ENCODE measurements at regions not wholly inside any gene's neighbourhood (a gene's known extent, or its start where the extent isn't known, plus 50 kb on each side); places are given as distances from the start of the nearest gene placed in this dataset.

DNA sequence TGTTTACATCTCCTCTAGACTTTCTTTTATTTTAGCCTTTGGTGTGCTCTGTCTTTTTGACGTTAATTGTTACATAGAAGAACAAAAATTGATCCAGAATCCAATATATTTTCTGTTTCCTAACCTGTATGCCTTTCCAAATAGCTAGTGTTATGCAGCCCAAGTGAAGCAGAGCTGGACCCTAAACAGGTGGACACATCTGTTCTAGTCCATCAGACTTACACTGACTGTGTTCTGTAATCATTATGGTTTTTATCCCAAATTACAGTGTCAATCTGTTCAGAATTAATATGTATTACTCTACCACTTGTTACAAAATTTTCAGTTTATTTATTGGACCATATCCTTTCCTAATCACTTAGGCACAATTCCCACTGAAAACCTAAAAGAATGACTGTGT, 176.8 kb upstream of the FOXG1 start:
- DNase-seq (ENCODE audit: low spot score) (no peak), ATAC-seq (ENCODE audit: insufficient number of reproducible peaks, low FRiP score, low read depth) (no peak)
- Histone ChIP-seq H3K9me3 (no peaks in the 10 kb centered on the region), H3K27me3 (replicated peaks; ENCODE audit: insufficient read depth) (no peaks in the 10 kb centered on the region), H3K36me3 (no peaks in the 10 kb centered on the region), H3K4me1 (ENCODE audit: control insufficient read depth in 1 of 2, low read depth in 2 of 2) (no peaks in the 10 kb centered on the region), H3K4me3 (no peak overlapping the region), H3K27ac (no peak overlapping the region)
- TF ChIP-seq, protein P1, sequence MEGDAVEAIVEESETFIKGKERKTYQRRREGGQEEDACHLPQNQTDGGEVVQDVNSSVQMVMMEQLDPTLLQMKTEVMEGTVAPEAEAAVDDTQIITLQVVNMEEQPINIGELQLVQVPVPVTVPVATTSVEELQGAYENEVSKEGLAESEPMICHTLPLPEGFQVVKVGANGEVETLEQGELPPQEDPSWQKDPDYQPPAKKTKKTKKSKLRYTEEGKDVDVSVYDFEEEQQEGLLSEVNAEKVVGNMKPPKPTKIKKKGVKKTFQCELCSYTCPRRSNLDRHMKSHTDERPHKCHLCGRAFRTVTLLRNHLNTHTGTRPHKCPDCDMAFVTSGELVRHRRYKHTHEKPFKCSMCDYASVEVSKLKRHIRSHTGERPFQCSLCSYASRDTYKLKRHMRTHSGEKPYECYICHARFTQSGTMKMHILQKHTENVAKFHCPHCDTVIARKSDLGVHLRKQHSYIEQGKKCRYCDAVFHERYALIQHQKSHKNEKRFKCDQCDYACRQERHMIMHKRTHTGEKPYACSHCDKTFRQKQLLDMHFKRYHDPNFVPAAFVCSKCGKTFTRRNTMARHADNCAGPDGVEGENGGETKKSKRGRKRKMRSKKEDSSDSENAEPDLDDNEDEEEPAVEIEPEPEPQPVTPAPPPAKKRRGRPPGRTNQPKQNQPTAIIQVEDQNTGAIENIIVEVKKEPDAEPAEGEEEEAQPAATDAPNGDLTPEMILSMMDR (IDR thresholded peaks at IDR 0.05) = no peak

DNA sequence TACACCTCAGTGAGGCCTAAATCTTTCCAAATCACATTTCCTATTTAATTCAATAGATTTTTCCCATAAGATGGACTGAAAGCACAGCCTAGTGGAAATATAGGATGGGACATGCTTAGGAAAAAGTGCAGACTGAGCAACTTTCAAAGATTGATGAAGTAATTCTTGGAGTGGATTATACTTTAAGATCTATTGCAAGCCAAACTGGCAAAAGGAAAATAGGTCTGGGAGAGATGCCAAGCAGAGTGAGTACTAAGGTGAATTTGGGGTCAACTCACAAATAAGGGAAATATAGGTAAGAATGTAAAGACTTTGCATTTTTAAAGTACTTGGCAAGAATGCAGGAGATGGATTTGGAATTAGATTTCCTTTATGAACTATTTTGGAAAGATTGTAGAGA, 170.2 kb upstream of the FOXG1 start:
- no peaks in the 10 kb centered on the region for H3K9me3 ChIP-seq
- H3K36me3 ChIP-seq = no peaks in the 10 kb centered on the region
- no peaks in the 10 kb centered on the region for H3K4me1 ChIP-seq (ENCODE audit: control insufficient read depth in 1 of 2, low read depth in 2 of 2)
- TF ChIP-seq, protein P1 (IDR thresholded peaks at IDR 0.05) = no peak
- DNase-seq (ENCODE audit: low spot score) (no peak), ATAC-seq (ENCODE audit: insufficient number of reproducible peaks, low FRiP score, low read depth) (no peak)
- H3K27ac ChIP-seq = no peak overlapping the region
- H3K4me3 ChIP-seq = no peak overlapping the region
- H3K27me3 ChIP-seq (replicated peaks; ENCODE audit: insufficient read depth) = no peaks in the 10 kb centered on the region

DNA sequence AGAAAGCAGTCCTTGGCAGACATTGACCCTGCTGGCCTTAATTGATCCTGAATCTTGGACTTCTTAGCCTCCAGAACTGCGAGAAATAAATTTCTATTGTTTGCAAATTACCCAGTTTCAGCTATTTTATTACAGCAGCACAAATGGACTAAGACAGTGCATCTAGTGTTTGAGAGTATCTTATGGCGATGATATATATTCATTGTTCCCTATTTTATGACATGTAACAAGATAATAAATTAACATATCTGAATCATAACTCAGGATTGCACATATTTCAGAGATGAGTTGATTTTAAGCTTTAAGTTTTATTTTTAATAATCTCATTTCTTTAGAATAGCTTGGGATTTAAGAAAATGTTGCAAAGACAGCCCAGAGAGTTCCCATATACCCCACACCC, 167.4 kb upstream of the FOXG1 start:
- TF ChIP-seq, protein P1 (IDR thresholded peaks at IDR 0.05) = no peak
- Histone ChIP-seq H3K36me3 (no peaks in the 10 kb centered on the region), H3K27me3 (replicated peaks; ENCODE audit: insufficient read depth) (no peaks in the 10 kb centered on the region), H3K4me3 (no peak overlapping the region), H3K9me3 (no peaks in the 10 kb centered on the region), H3K4me1 (ENCODE audit: control insufficient read depth in 1 of 2, low read depth in 2 of 2) (no peaks in the 10 kb centered on the region), H3K27ac (no peak overlapping the region)
- ATAC-seq (ENCODE audit: insufficient number of reproducible peaks, low FRiP score, low read depth) = no peak
- DNase-seq (ENCODE audit: low spot score) = no peak

DNA sequence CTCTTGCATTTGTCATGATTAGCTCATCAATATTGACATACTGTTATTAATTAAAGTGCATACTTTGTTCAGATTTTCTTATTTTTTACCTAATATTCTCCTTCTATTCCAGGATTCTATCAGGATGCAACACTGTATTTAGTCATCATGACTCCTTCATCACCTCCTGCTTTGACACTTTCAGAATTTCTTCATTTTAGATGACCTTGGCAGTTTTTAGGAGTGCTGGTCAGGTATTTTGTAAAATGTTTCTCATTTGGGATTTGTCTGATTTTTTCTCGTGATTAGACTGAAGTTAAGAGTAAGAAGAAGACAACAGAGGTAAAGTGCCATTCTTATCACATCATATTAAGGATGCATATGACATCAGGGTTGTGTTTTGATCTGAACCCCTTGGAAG, 167.0 kb upstream of the FOXG1 start:
- no peak for DNase-seq (ENCODE audit: low spot score)
- no peaks in the 10 kb centered on the region for H3K4me1 ChIP-seq (ENCODE audit: control insufficient read depth in 1 of 2, low read depth in 2 of 2)
- no peaks in the 10 kb centered on the region for H3K9me3 ChIP-seq
- no peaks in the 10 kb centered on the region for H3K27me3 ChIP-seq (replicated peaks; ENCODE audit: insufficient read depth)
- no peaks in the 10 kb centered on the region for H3K36me3 ChIP-seq
- H3K27ac ChIP-seq = no peak overlapping the region
- TF ChIP-seq, protein P1 (IDR thresholded peaks at IDR 0.05) = no peak
- no peak for ATAC-seq (ENCODE audit: insufficient number of reproducible peaks, low FRiP score, low read depth)
- H3K4me3 ChIP-seq = no peak overlapping the region

DNA sequence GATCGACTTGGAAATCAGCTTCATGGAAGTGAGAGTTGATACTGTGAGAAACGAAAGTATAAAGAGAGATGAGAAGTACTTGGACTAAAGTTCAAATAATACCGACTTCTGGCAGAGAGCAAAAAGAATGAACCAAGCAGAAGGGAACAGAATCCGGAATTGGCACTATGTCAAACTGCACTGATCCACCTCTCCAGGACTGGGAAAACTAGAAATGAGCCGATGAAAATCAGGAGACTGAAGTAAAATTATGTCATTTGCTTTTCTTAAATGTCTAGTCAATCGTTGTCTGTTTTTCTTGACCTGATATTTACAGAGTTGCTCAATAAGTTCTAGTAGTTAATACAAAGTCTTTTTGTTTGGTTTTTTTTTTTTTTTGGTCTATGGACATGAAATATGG, 163.0 kb upstream of the FOXG1 start:
- no peak overlapping the region for H3K27ac ChIP-seq
- ATAC-seq (ENCODE audit: insufficient number of reproducible peaks, low FRiP score, low read depth) (no peak), DNase-seq (ENCODE audit: low spot score) (no peak)
- no peak overlapping the region for H3K4me3 ChIP-seq
- no peaks in the 10 kb centered on the region for H3K9me3 ChIP-seq
- no peaks in the 10 kb centered on the region for H3K36me3 ChIP-seq
- H3K4me1 ChIP-seq (ENCODE audit: control insufficient read depth in 1 of 2, low read depth in 2 of 2) = no peaks in the 10 kb centered on the region
- no peaks in the 10 kb centered on the region for H3K27me3 ChIP-seq (replicated peaks; ENCODE audit: insufficient read depth)
- TF ChIP-seq, protein P1 (IDR thresholded peaks at IDR 0.05) = no peak
